CD14-positive monocyte (primary cell): ENCODE measurements at regions not wholly inside any gene's neighbourhood (a gene's known extent, or its start where the extent isn't known, plus 50 kb on each side); places are given as distances from the start of the nearest gene placed in this dataset.

Experiments used
- DNase-seq, 3 donors: peaks; one replicate each; pipeline ENCODE4 v3.0.0-alpha.2; 2011 to 2022
- H2AFZ ChIP-seq: 2 replicates; pipeline ENCODE4 v1.6.0; 2012; ENCODE audit warnings: mild to moderate bottlenecking, low read depth, low read length, inconsistent platforms; ENCODE audit not compliant: insufficient read depth, poor library complexity, severe bottlenecking
- H3K27ac ChIP-seq, 2 donors: 1 replicate in 1 of 2; 2 replicates in 1 of 2; pipeline ENCODE4 v1.5.1; 2012 to 2013; ENCODE audit warnings: low read length in 2 of 2, control low read depth in 1 of 2, inconsistent platforms in 1 of 2, low read depth in 1 of 2, mild to moderate bottlenecking in 1 of 2
- H3K27me3 ChIP-seq, 2 donors: one replicate each; pipeline versions ENCODE4 v1.6.0 to v1.6.1; 2011 to 2013; ENCODE audit warnings: low read length in 2 of 2; ENCODE audit not compliant: control insufficient read depth in 2 of 2, insufficient read depth in 2 of 2
- H3K36me3 ChIP-seq, 2 donors: replicated peaks in 1 of 2; 1 replicate in 1 of 2; 2 replicates in 1 of 2; pipeline versions ENCODE4 v1.5.1 to v1.6.1; 2012 to 2013; ENCODE audit warnings: low read length in 2 of 2, control low read depth in 1 of 2, inconsistent platforms in 1 of 2, mild to moderate bottlenecking in 1 of 2; ENCODE audit not compliant: insufficient read depth in 2 of 2, control insufficient read depth in 1 of 2
- H3K4me1 ChIP-seq, 2 donors: 1 replicate in 1 of 2; 2 replicates in 1 of 2; pipeline versions ENCODE4 v1.5.1 to v1.6.1; 2012 to 2013; ENCODE audit warnings: low read length in 2 of 2, control low read depth in 1 of 2, inconsistent platforms in 1 of 2, mild to moderate bottlenecking in 1 of 2, moderate library complexity in 1 of 2; ENCODE audit not compliant: insufficient read depth in 2 of 2, control insufficient read depth in 1 of 2
- H3K4me2 ChIP-seq: replicated peaks from 2 replicates; pipeline ENCODE3; 2012; ENCODE audit warnings: low read length, moderate library complexity, mild to moderate bottlenecking; ENCODE audit not compliant: poor library complexity, severe bottlenecking; ENCODE audit errors: extremely low read depth
- H3K4me3 ChIP-seq, 3 experiments: fragments of 200-600 bp in 1 of 3; sonication (generic) in 1 of 3; replicated peaks in 1 of 3; 1 replicate in 2 of 3; 2 replicates in 1 of 3; pipeline ENCODE4 v1.5.1; 2011 to 2013; ENCODE audit warnings: low read length in 3 of 3, mild to moderate bottlenecking in 3 of 3, control low read depth in 2 of 3, low read depth in 2 of 3, inconsistent platforms in 1 of 3, moderate library complexity in 1 of 3
- H3K79me2 ChIP-seq: 2 replicates; pipeline ENCODE4 v1.6.0; 2012; ENCODE audit warnings: mild to moderate bottlenecking, control low read depth, inconsistent platforms, low read length, moderate library complexity; ENCODE audit not compliant: insufficient read depth
- H3K9ac ChIP-seq: 2 replicates; pipeline ENCODE4 v1.6.0; 2017; ENCODE audit warnings: low read length, mild to moderate bottlenecking; ENCODE audit not compliant: insufficient read depth, poor library complexity, severe bottlenecking
- H3K9me3 ChIP-seq, 2 donors: replicated peaks in 1 of 2; 1 replicate in 1 of 2; 2 replicates in 1 of 2; pipeline versions ENCODE4 v1.5.1 to v1.6.1; 2012 to 2013; ENCODE audit warnings: low read length in 2 of 2, control low read depth in 1 of 2; ENCODE audit not compliant: control insufficient read depth in 1 of 2, insufficient read depth in 1 of 2
- H4K20me1 ChIP-seq: 2 replicates; pipeline ENCODE4 v1.6.0; 2012; ENCODE audit warnings: mild to moderate bottlenecking, low read length, control low read depth, moderate library complexity; ENCODE audit not compliant: insufficient read depth
- H3K27ac Mint-ChIP-seq, 7 donors: one replicate each; pipeline ENCODE4 v1.8.0; 2020; ENCODE audit warnings: mild to moderate bottlenecking in 7 of 7, mixed read lengths in 7 of 7, moderate library complexity in 6 of 7, inconsistent platforms in 2 of 7
- H3K27me3 Mint-ChIP-seq, 3 donors: one replicate each; pipeline ENCODE4 v1.8.0; 2021 to 2022; ENCODE audit warnings: low read depth in 3 of 3, mild to moderate bottlenecking in 3 of 3, mixed read lengths in 3 of 3, moderate library complexity in 3 of 3, inconsistent platforms in 1 of 3
- H3K36me3 Mint-ChIP-seq, 2 donors: one replicate each; pipeline ENCODE4 v1.8.0; 2020; ENCODE audit warnings: mixed read lengths in 2 of 2, inconsistent platforms in 1 of 2, mild to moderate bottlenecking in 1 of 2
- H3K4me1 Mint-ChIP-seq: one replicate; pipeline ENCODE4 v1.8.0; 2020; ENCODE audit warnings: mild to moderate bottlenecking, mixed read lengths
- H3K4me3 Mint-ChIP-seq, 2 donors: one replicate each; pipeline ENCODE4 v1.8.0; 2020; ENCODE audit warnings: mild to moderate bottlenecking in 2 of 2, mixed read lengths in 2 of 2, moderate library complexity in 1 of 2
- H3K9me3 Mint-ChIP-seq, 7 donors: one replicate each; pipeline ENCODE4 v1.8.0; 2020 to 2022; ENCODE audit warnings: mixed read lengths in 7 of 7, mild to moderate bottlenecking in 6 of 7, moderate library complexity in 6 of 7, inconsistent platforms in 2 of 7
- CTCF ChIP-seq: fragments of 200-600 bp; IDR thresholded peaks from one replicate; pipeline ENCODE4 v1.8.0; 2022; ENCODE audit warnings: antibody characterized with exemption, mild to moderate bottlenecking
- WGBS: methylation state at CpG from one replicate; pipeline ENCODE4 v1.1.5; 2013; ENCODE audit warnings: missing lambda C conversion rate; ENCODE audit not compliant: insufficient coverage; 5-methylcytosine and 5-hydroxymethylcytosine counted together
- intact Hi-C, 2 donors: fragments of 100-400 bp; cut with micrococcal nuclease; formaldehyde crosslinking; loops; one replicate each; pipeline versions ENCODE4 v1.15.0 to v1.15.1; 2023

GRCh38 chr10:111347386-111348013 lies 270.7 kb downstream of the ADRA2A start:
- Histone ChIP-seq H3K27ac (no peak overlapping the region), H3K4me2 (no peak overlapping the region), H3K9ac (no peak overlapping the region), H3K4me1 (no peaks in the 10 kb centered on the region), H2AFZ (no peak overlapping the region), H3K4me3 (no peak overlapping the region), H3K36me3 (no peaks in the 10 kb centered on the region), H4K20me1 (no peaks in the 10 kb centered on the region), H3K27me3 (no peaks in the 10 kb centered on the region), H3K9me3 (no peaks in the 10 kb centered on the region), H3K79me2 (no peaks in the 10 kb centered on the region)
- no peak for DNase-seq
- Mint-ChIP-seq H3K27ac (no peak overlapping the region), H3K9me3 (peaks cover 0 to 5% (median 1%) of the 10 kb centered on the region in 7 donors), H3K4me1 (no peaks in the 10 kb centered on the region), H3K36me3 (no peaks in the 10 kb centered on the region), H3K4me3 (no peak overlapping the region), H3K27me3 (no peaks in the 10 kb centered on the region)
- WGBS, result 35% methylated on average over 2 of the region's 6 CpGs
- TF ChIP-seq CTCF, result no peak
- intact Hi-C loops, result no loop called here

- intact Hi-C loops, result no loop called here
- peaks cover 0 to 4% (median 1%) of the 10 kb centered on the region in 7 donors for H3K9me3 Mint-ChIP-seq
- Histone ChIP-seq H3K27me3 (no peaks in the 10 kb centered on the region), H2AFZ (no peak overlapping the region), H4K20me1 (no peaks in the 10 kb centered on the region), H3K27ac (no peak overlapping the region), H3K9me3 (no peaks in the 10 kb centered on the region), H3K4me3 (no peak overlapping the region), H3K79me2 (no peaks in the 10 kb centered on the region), H3K9ac (no peak overlapping the region), H3K36me3 (no peaks in the 10 kb centered on the region), H3K4me2 (no peak overlapping the region), H3K4me1 (no peaks in the 10 kb centered on the region)
- TF ChIP-seq CTCF, result no peak
- DNase-seq, result no peak
- no peaks in the 10 kb centered on the region for H3K27me3 Mint-ChIP-seq
- no peaks in the 10 kb centered on the region for H3K36me3 Mint-ChIP-seq
- no peak overlapping the region for H3K27ac Mint-ChIP-seq
- 81% methylated on average over 2 of the region's 4 CpGs for WGBS
- no peaks in the 10 kb centered on the region for H3K4me1 Mint-ChIP-seq
- H3K4me3 Mint-ChIP-seq, result no peak overlapping the region
Observed at GRCh38 chr10:111348076-111348475, 271.2 kb downstream of the ADRA2A start.
